ENCODE measurements at regions not wholly inside any gene's neighbourhood (a gene's known extent, or its start where the extent isn't known, plus 50 kb on each side); places are given as distances from the start of the nearest gene placed in this dataset.

GRCh38 chr10:46225597-46225996 lies 61.2 kb upstream of the ANTXRL start:
- TF ChIP-seq CTCF (conservative IDR thresholded peaks at IDR 0.05; ENCODE audit: low read length) = no peak
- TF ChIP-seq EZH2phosphoT487 (IDR thresholded peaks at IDR 0.05; ENCODE audit: borderline replicate concordance) = no peak
